Amniotic epithelial cell (primary cell): ENCODE measurements at regions not wholly inside any gene's neighbourhood (a gene's known extent, or its start where the extent isn't known, plus 50 kb on each side); places are given as distances from the start of the nearest gene placed in this dataset.
"Not testable (repeated sequence)": the region's sequence is repeated elsewhere in the genome, so short reads cannot be mapped to it uniquely, and the experiment has no call there.

Experiments
- DNase-seq: peaks from one replicate; pipeline ENCODE4 v3.0.0-alpha.2; 2010; ENCODE audit warnings: low read depth

GRCh38 chr2:163949693-163950092, 213.9 kb upstream of the FIGN start:
- DNase-seq, result no peak

- DNase-seq, result no peak
Measured at GRCh38 chr2:163944347-163944737, 208.5 kb upstream of the FIGN start.

- DNase-seq, result no peak
Measured at GRCh38 chr2:163943403-163944346, 207.9 kb upstream of the FIGN start.

GRCh38 chr2:163934131-163934530, 198.3 kb upstream of the FIGN start:
- no peak for DNase-seq

- DNase-seq, result peak; percentile 9
Measured at GRCh38 chr2:163919717-163920116, 183.9 kb upstream of the FIGN start.

GRCh38 chr2:163914486-163914885, 178.7 kb upstream of the FIGN start:
- DNase-seq, result not testable (repeated sequence)

- not testable (repeated sequence) for DNase-seq
Measured at GRCh38 chr2:163913532-163913944, 177.7 kb upstream of the FIGN start.

- no peak for DNase-seq
Measured at GRCh38 chr2:163909411-163910080, 173.7 kb upstream of the FIGN start.

- peak; percentile 3 for DNase-seq
Measured at GRCh38 chr2:163906410-163906809, 170.6 kb upstream of the FIGN start.

GRCh38 chr2:163897799-163898198, 162.0 kb upstream of the FIGN start:
- DNase-seq, result no peak

GRCh38 chr2:163893444-163893843, 157.6 kb upstream of the FIGN start:
- DNase-seq, result not testable (repeated sequence)

GRCh38 chr2:163888591-163888990, 152.8 kb upstream of the FIGN start:
- no peak for DNase-seq

GRCh38 chr2:163887182-163887581, 151.4 kb upstream of the FIGN start:
- no peak for DNase-seq

- DNase-seq, result no peak
Measured at GRCh38 chr2:163884416-163884815, 148.6 kb upstream of the FIGN start.

GRCh38 chr2:163878718-163879117, 142.9 kb upstream of the FIGN start:
- DNase-seq, result peak; percentile 44

- DNase-seq, result peak; percentile 32
Measured at GRCh38 chr2:163877316-163877715, 141.5 kb upstream of the FIGN start.

GRCh38 chr2:163863073-163863472, 127.3 kb upstream of the FIGN start:
- no peak for DNase-seq

GRCh38 chr2:163859951-163860350, 124.1 kb upstream of the FIGN start:
- DNase-seq, result no peak

GRCh38 chr2:163856941-163857340, 121.1 kb upstream of the FIGN start:
- DNase-seq, result no peak

- no peak for DNase-seq
Measured at GRCh38 chr2:163852616-163853015, 116.8 kb upstream of the FIGN start.

- DNase-seq, result no peak
Measured at GRCh38 chr2:163849756-163850435, 114.1 kb upstream of the FIGN start.

- no peak for DNase-seq
Measured at GRCh38 chr2:163838890-163839289, 103.1 kb upstream of the FIGN start.

- no peak for DNase-seq
Measured at GRCh38 chr2:163836167-163836566, 100.4 kb upstream of the FIGN start.
